ENCODE measurements at regions not wholly inside any gene's neighbourhood (a gene's known extent, or its start where the extent isn't known, plus 50 kb on each side); places are given as distances from the start of the nearest gene placed in this dataset.

- no peak for DNase-seq
Observed at GRCh38 chr20:63085151-63085861, 78.5 kb upstream of the BHLHE23 start.

GRCh38 chr20:63084563-63084927 lies 77.8 kb upstream of the BHLHE23 start:
- no peak for DNase-seq

- DNase-seq, result no peak
Observed at GRCh38 chr20:63083831-63084562, 77.2 kb upstream of the BHLHE23 start.

- DNase-seq, result no peak
Observed at GRCh38 chr20:63082939-63083735, 76.4 kb upstream of the BHLHE23 start.

- DNase-seq, result no peak
Observed at GRCh38 chr20:63082308-63082938, 75.7 kb upstream of the BHLHE23 start.

GRCh38 chr20:63081831-63082230 lies 75.1 kb upstream of the BHLHE23 start:
- DNase-seq, result no peak

GRCh38 chr20:63081351-63081750 lies 74.6 kb upstream of the BHLHE23 start:
- DNase-seq, result no peak

- no peak for DNase-seq
Observed at GRCh38 chr20:63080811-63081210, 74.0 kb upstream of the BHLHE23 start.

GRCh38 chr20:63080411-63080810 lies 73.6 kb upstream of the BHLHE23 start:
- no peak for DNase-seq

GRCh38 chr20:63079971-63080370 lies 73.2 kb upstream of the BHLHE23 start:
- no peak for DNase-seq

GRCh38 chr20:63077705-63078104 lies 70.9 kb upstream of the BHLHE23 start:
- DNase-seq, result no peak

- no peak for DNase-seq
Observed at GRCh38 chr20:63076421-63076820, 69.7 kb upstream of the BHLHE23 start.

GRCh38 chr20:63074631-63075030 lies 67.9 kb upstream of the BHLHE23 start:
- no peak for DNase-seq

GRCh38 chr20:63074182-63074581 lies 67.4 kb upstream of the BHLHE23 start:
- DNase-seq, result no peak

GRCh38 chr20:63073738-63074065 lies 66.9 kb upstream of the BHLHE23 start:
- no peak for DNase-seq

- no peak for DNase-seq
Observed at GRCh38 chr20:63072991-63073737, 66.4 kb upstream of the BHLHE23 start.

GRCh38 chr20:63072231-63072791 lies 65.5 kb upstream of the BHLHE23 start:
- no peak for DNase-seq

GRCh38 chr20:63071541-63072181 lies 64.9 kb upstream of the BHLHE23 start:
- no peak for DNase-seq

- no peak for DNase-seq
Observed at GRCh38 chr20:63070771-63071540, 64.2 kb upstream of the BHLHE23 start.

- DNase-seq, result no peak
Observed at GRCh38 chr20:63070301-63070625, 63.5 kb upstream of the BHLHE23 start.

- DNase-seq, result no peak
Observed at GRCh38 chr20:63068711-63069367, 62.1 kb upstream of the BHLHE23 start.
